Epithelial cell of esophagus (primary cell): ENCODE measurements at regions not wholly inside any gene's neighbourhood (a gene's known extent, or its start where the extent isn't known, plus 50 kb on each side); places are given as distances from the start of the nearest gene placed in this dataset.

Source experiments
- DNase-seq: peaks from one replicate; pipeline ENCODE4 v3.0.0; 2010; ENCODE audit warnings: low read depth
- H3K4me3 ChIP-seq: 2 replicates; pipeline ENCODE4 v1.5.1; 2011; ENCODE audit warnings: mild to moderate bottlenecking, low read length, control low read depth
- CTCF ChIP-seq: IDR thresholded peaks from 2 replicates; pipeline ENCODE4 v1.5.1; 2011; ENCODE audit warnings: low read depth, mild to moderate bottlenecking, low read length, control low read depth, inconsistent platforms; ENCODE audit not compliant: insufficient read depth; ENCODE audit errors: missing control alignments

GRCh38 chr10:59464483-59464882 is 102.1 kb upstream of the FAM13C start:
- TF ChIP-seq CTCF = no peak
- no peak for DNase-seq
- no peak overlapping the region for H3K4me3 ChIP-seq

GRCh38 chr10:59463909-59464308 is 101.6 kb upstream of the FAM13C start:
- H3K4me3 ChIP-seq = no peak overlapping the region
- TF ChIP-seq CTCF = no peak
- DNase-seq = no peak

- DNase-seq = no peak
- no peak overlapping the region for H3K4me3 ChIP-seq
- TF ChIP-seq CTCF = no peak
Measured at GRCh38 chr10:59460601-59461000, 98.3 kb upstream of the FAM13C start.

GRCh38 chr10:59456199-59456598 is 93.8 kb upstream of the FAM13C start:
- no peak overlapping the region for H3K4me3 ChIP-seq
- peak; percentile 31 for DNase-seq
- TF ChIP-seq CTCF = no peak

GRCh38 chr10:59454171-59454919 is 92.0 kb upstream of the FAM13C start:
- no peak for TF ChIP-seq CTCF
- no peak overlapping the region for H3K4me3 ChIP-seq

GRCh38 chr10:59448616-59449015 is 86.3 kb upstream of the FAM13C start:
- no peak overlapping the region for H3K4me3 ChIP-seq
- TF ChIP-seq CTCF = no peak
- peak; percentile 59 for DNase-seq

More at GRCh38 chr10:59454171-59454919, 92.0 kb upstream of the FAM13C start:
- no peak for DNase-seq

- DNase-seq = no peak
- TF ChIP-seq CTCF = no peak
- no peak overlapping the region for H3K4me3 ChIP-seq
Measured at GRCh38 chr10:59435707-59436106, 73.4 kb upstream of the FAM13C start.
